IMR-90 (cell line): ENCODE measurements at regions not wholly inside any gene's neighbourhood (a gene's known extent, or its start where the extent isn't known, plus 50 kb on each side); places are given as distances from the start of the nearest gene placed in this dataset.

Source experiments
- ATAC-seq: fragments of 200-7000 bp; cut with Tn5 transposase; 2 replicates; pipeline ENCODE4 v1.9.1; 2020; ENCODE audit warnings: low read depth, mild to moderate bottlenecking, moderate library complexity
- BruUV-seq: library from RNA; stranded (reverse); fragments of 400-500 nt; replicated peaks from 2 replicates; lab custom pipeline; 2021; lab: Mats Ljungman, UMichigan
- CTCF ChIA-PET: fragments of 300-600 bp; formaldehyde crosslinking; extraction: SDS; loops from one replicate; lab custom pipeline; 2021; ENCODE audit warnings: antibody characterized with exemption; lab: Yijun Ruan, JAX
- POLR2A ChIA-PET: fragments of 300-600 bp; sonication (Branson Sonifier 250); formaldehyde crosslinking; loops from one replicate; lab custom pipeline; 2022; ENCODE audit warnings: antibody characterized with exemption; ENCODE audit not compliant: unreplicated experiment; lab: Charles Lee
- DNase-seq: peaks from one replicate; pipeline ENCODE4 v3.0.0; 2013
- H2AFZ ChIP-seq: replicated peaks from 2 replicates; pipeline ENCODE3; 2013; ENCODE audit warnings: low read length, mild to moderate bottlenecking; ENCODE audit not compliant: poor library complexity
- H2AK5ac ChIP-seq: 2 replicates; pipeline ENCODE4 v1.6.1; 2013; ENCODE audit warnings: low read depth, low read length, inconsistent platforms
- H2AK9ac ChIP-seq: replicated peaks from 2 replicates; pipeline ENCODE3; 2013; ENCODE audit warnings: mild to moderate bottlenecking, low read depth, low read length, moderate library complexity; ENCODE audit not compliant: poor library complexity
- H2BK120ac ChIP-seq: 2 replicates; pipeline ENCODE4 v1.6.1; 2013; ENCODE audit warnings: low read depth, low read length, inconsistent platforms
- H2BK15ac ChIP-seq: 3 replicates; pipeline ENCODE4 v1.6.1; 2013; ENCODE audit warnings: low read depth, low read length, inconsistent platforms
- H2BK20ac ChIP-seq: 2 replicates; pipeline ENCODE4 v1.6.1; 2013; ENCODE audit warnings: low read depth, mild to moderate bottlenecking, inconsistent platforms, low read length, moderate library complexity
- H2BK5ac ChIP-seq: 2 replicates; pipeline ENCODE4 v1.6.1; 2013; ENCODE audit warnings: mild to moderate bottlenecking, low read depth, low read length, inconsistent platforms; ENCODE audit not compliant: poor library complexity, severe bottlenecking
- H3K14ac ChIP-seq: replicated peaks from 2 replicates; pipeline ENCODE4 v1.6.1; 2013; ENCODE audit warnings: low read depth, low read length, inconsistent platforms
- H3K18ac ChIP-seq: 2 replicates; pipeline ENCODE4 v1.6.1; 2013; ENCODE audit warnings: low read depth, low read length, control low read depth
- H3K23ac ChIP-seq: 2 replicates; pipeline ENCODE4 v1.6.1; 2013; ENCODE audit warnings: low read depth, low read length, inconsistent platforms
- H3K27ac ChIP-seq: 2 replicates; pipeline ENCODE4 v1.5.1; 2013; ENCODE audit warnings: mild to moderate bottlenecking, control low read depth, low read length; ENCODE audit not compliant: insufficient read depth
- H3K27me3 ChIP-seq: 2 replicates; pipeline ENCODE4 v1.6.1; 2013; ENCODE audit warnings: low read length; ENCODE audit not compliant: control insufficient read depth, insufficient read depth
- H3K36me3 ChIP-seq: 2 replicates; pipeline ENCODE4 v1.6.1; 2013; ENCODE audit warnings: low read length, mixed read lengths; ENCODE audit not compliant: control insufficient read depth, insufficient read depth
- H3K4ac ChIP-seq: 2 replicates; pipeline ENCODE4 v1.6.1; 2013; ENCODE audit warnings: low read depth, low read length, inconsistent platforms
- H3K4me1 ChIP-seq: 2 replicates; pipeline ENCODE4 v1.6.1; 2013; ENCODE audit warnings: low read length, mixed read lengths; ENCODE audit not compliant: control insufficient read depth, insufficient read depth
- H3K4me2 ChIP-seq: 2 replicates; pipeline ENCODE4 v1.6.1; 2013; ENCODE audit warnings: low read depth, mild to moderate bottlenecking, control low read depth, low read length, moderate library complexity
- H3K4me3 ChIP-seq: 2 replicates; pipeline ENCODE4 v1.5.1; 2013; ENCODE audit warnings: low read depth, mild to moderate bottlenecking, control low read depth, low read length, moderate library complexity; ENCODE audit not compliant: insufficient read depth
- H3K56ac ChIP-seq: 2 replicates; pipeline ENCODE4 v1.6.1; 2013; ENCODE audit warnings: low read length, inconsistent platforms; ENCODE audit not compliant: insufficient read depth; ENCODE audit errors: extremely low read depth
- H3K79me1 ChIP-seq, 2 experiments: 2 replicates each; pipeline ENCODE4 v1.6.1; 2013; ENCODE audit warnings: low read length in 2 of 2, inconsistent platforms in 1 of 2, low read depth in 1 of 2
- H3K9ac ChIP-seq: 2 replicates; pipeline ENCODE4 v1.6.1; 2013; ENCODE audit warnings: low read depth, low read length, control low read depth
- H3K9me1 ChIP-seq: 2 replicates; pipeline ENCODE4 v1.6.1; 2013; ENCODE audit warnings: low read length, inconsistent platforms; ENCODE audit not compliant: insufficient read depth
- H3K9me3 ChIP-seq: 2 replicates; pipeline ENCODE4 v1.6.1; 2013; ENCODE audit warnings: low read length; ENCODE audit not compliant: control insufficient read depth, insufficient read depth
- H4K20me1 ChIP-seq: 2 replicates; pipeline ENCODE4 v1.6.1; 2013; ENCODE audit warnings: low read length, inconsistent platforms; ENCODE audit not compliant: insufficient read depth
- H4K5ac ChIP-seq: 2 replicates; pipeline ENCODE4 v1.6.1; 2013; ENCODE audit warnings: mild to moderate bottlenecking, low read depth, low read length, control low read depth
- H4K8ac ChIP-seq, 2 experiments: 2 replicates each; pipeline ENCODE4 v1.6.1; 2013; ENCODE audit warnings: low read depth in 2 of 2, low read length in 2 of 2, control low read depth in 1 of 2, inconsistent platforms in 1 of 2
- H4K91ac ChIP-seq: 2 replicates; pipeline ENCODE4 v1.6.1; 2013; ENCODE audit warnings: low read depth, low read length, inconsistent platforms; ENCODE audit not compliant: insufficient read depth
- BHLHE40 ChIP-seq: fragments of 150-350 bp; IDR thresholded peaks from 2 replicates; pipeline ENCODE4 v1.6.1; 2016; ENCODE audit warnings: mild to moderate bottlenecking, low read depth, low read length
- CEBPB ChIP-seq: IDR thresholded peaks from 2 replicates; pipeline ENCODE4 v1.6.1; 2012; ENCODE audit warnings: low read depth, low read length, improper control_type of control experiment
- CHD1 ChIP-seq: IDR thresholded peaks from 2 replicates; pipeline ENCODE4 v1.6.1; 2012; ENCODE audit warnings: low read depth, low read length, improper control_type of control experiment
- CTCF ChIP-seq: conservative IDR thresholded peaks from 2 replicates; pipeline ENCODE4 v1.5.1; 2012; ENCODE audit warnings: mild to moderate bottlenecking, low read depth, low read length, improper control_type of control experiment
- ELK1 ChIP-seq: fragments of 150-350 bp; IDR thresholded peaks from 2 replicates; pipeline ENCODE4 v1.6.1; 2016; ENCODE audit warnings: low read depth, mild to moderate bottlenecking, low read length, moderate library complexity, borderline replicate concordance
- FOS ChIP-seq: fragments of 150-350 bp; IDR thresholded peaks from 2 replicates; pipeline ENCODE4 v1.6.1; 2016; ENCODE audit warnings: low read depth, low read length
- MAFK ChIP-seq: IDR thresholded peaks from 2 replicates; pipeline ENCODE4 v1.6.1; 2012; ENCODE audit warnings: low read depth, low read length, improper control_type of control experiment
- MAZ ChIP-seq: IDR thresholded peaks from 2 replicates; pipeline ENCODE4 v1.6.1; 2012; ENCODE audit warnings: low read depth, mild to moderate bottlenecking, low read length, improper control_type of control experiment, moderate library complexity, borderline replicate concordance
- MXI1 ChIP-seq: IDR thresholded peaks from 2 replicates; pipeline ENCODE4 v1.6.1; 2012; ENCODE audit warnings: low read depth, mild to moderate bottlenecking, low read length, moderate library complexity, borderline replicate concordance
- NFE2L2 ChIP-seq: fragments of 150-350 bp; IDR thresholded peaks from 2 replicates; pipeline ENCODE4 v1.6.1; 2016; ENCODE audit warnings: low read depth, mild to moderate bottlenecking, low read length
- RAD21 ChIP-seq: IDR thresholded peaks from 2 replicates; pipeline ENCODE4 v1.6.1; 2012; ENCODE audit warnings: low read length, improper control_type of control experiment
- RCOR1 ChIP-seq: IDR thresholded peaks from 2 replicates; pipeline ENCODE4 v1.6.1; 2012; ENCODE audit warnings: mild to moderate bottlenecking, low read length, improper control_type of control experiment; ENCODE audit not compliant: insufficient replicate concordance
- RFX5 ChIP-seq: IDR thresholded peaks from 2 replicates; pipeline ENCODE4 v1.8.0; 2012; ENCODE audit warnings: low read depth, mild to moderate bottlenecking, low read length, moderate library complexity
- SMC3 ChIP-seq: fragments of 150-350 bp; IDR thresholded peaks from 2 replicates; pipeline ENCODE4 v1.6.1; 2016; ENCODE audit warnings: low read depth, mild to moderate bottlenecking, antibody characterized with exemption, low read length, moderate library complexity
- USF2 ChIP-seq: fragments of 150-350 bp; IDR thresholded peaks from 2 replicates; pipeline ENCODE4 v1.6.1; 2017; ENCODE audit warnings: mild to moderate bottlenecking, antibody characterized with exemption, low read length, low read depth
- WGBS, 2 experiments: methylation state at CpG; one replicate each; pipeline versions ENCODE4 v1.1.5 to v1.1.7; 2013; ENCODE audit warnings: missing lambda C conversion rate in 2 of 2; ENCODE audit not compliant: insufficient read length in 1 of 2; ENCODE audit errors: extremely low coverage in 2 of 2; 5-methylcytosine and 5-hydroxymethylcytosine counted together
- dilution Hi-C: fragments of 300-500 bp; cut with HindIII; formaldehyde crosslinking; loops from one replicate; pipeline ENCODE4 v1.14.3; 2018; ENCODE audit warnings: low sequenced_read_pairs; ENCODE audit not compliant: unreplicated experiment
- in situ Hi-C: fragments of 300-500 bp; cut with MboI; formaldehyde crosslinking; loops from 3 replicates; pipeline ENCODE4 v1.14.3; 2019; ENCODE audit warnings: low sequenced_read_pairs, inconsistent platforms, mixed read lengths
- intact Hi-C: fragments of 100-400 bp; cut with micrococcal nuclease; formaldehyde crosslinking; loops from 2 replicates; pipeline ENCODE4 v1.10.0; 2022

- Histone ChIP-seq H3K36me3 (no peaks in the 10 kb centered on the region), H2BK120ac (no peak overlapping the region), H3K18ac (no peak overlapping the region), H3K23ac (no peak overlapping the region), H3K9me3 (no peaks in the 10 kb centered on the region), H4K20me1 (no peaks in the 10 kb centered on the region), H4K91ac (no peak overlapping the region), H2BK5ac (no peak overlapping the region), H3K4me2 (no peak overlapping the region), H3K4me3 (no peak overlapping the region), H2AFZ (no peak overlapping the region), H4K5ac (no peak overlapping the region), H3K79me1 (no peaks in the 10 kb centered on the region), H2BK15ac (no peak overlapping the region), H3K14ac (no peak overlapping the region), H2AK9ac (no peak overlapping the region), H3K4me1 (peaks cover 2% of the 10 kb centered on the region; the same call in 1 of the 2 replicates), H2BK20ac (no peak overlapping the region), H3K4ac (no peak overlapping the region), H2AK5ac (no peak overlapping the region), H3K27me3 (peaks cover 17% of the 10 kb centered on the region), H3K27ac (no peak overlapping the region), H3K9ac (no peak overlapping the region), H3K56ac (no peak overlapping the region), H3K9me1 (no peaks in the 10 kb centered on the region), H4K8ac (no peak overlapping the region)
- in situ Hi-C loops, result loop anchor here (10.0 kb wide), 1 partner anchor 172 kb away; no protein-coding TSS in a partner anchor
- intact Hi-C loops, result no loop called here
- TF ChIP-seq RCOR1 (no peak), CTCF (no peak), FOS (no peak), BHLHE40 (no peak), CHD1 (no peak), MXI1 (no peak), RAD21 (no peak), USF2 (no peak), NFE2L2 (no peak), CEBPB (no peak), ELK1 (no peak), SMC3 (no peak), RFX5 (no peak), MAZ (no peak), MAFK (no peak)
- DNase-seq, result peak; percentile 31
- BruUV-seq, result no TSS peak
- dilution Hi-C loops, result no loop called here
- no peak for ATAC-seq
- ChIA-PET POLR2A (no interaction called here), CTCF (no interaction called here)
- WGBS, 2 experiments, result no CpG with 5 or more reads among the region's 1 CpG
These were observed 219.3 kb downstream of the TTC32 start for GRCh38 chr2:19682493-19682892.
